Lower lobe of right lung (tissue), 2 donors: ENCODE measurements at regions not wholly inside any gene's neighbourhood (a gene's known extent, or its start where the extent isn't known, plus 50 kb on each side); places are given as distances from the start of the nearest gene placed in this dataset.
A peak's percentile ranks its signal among the peaks of the same experiment; 100 is the strongest.

Source experiments
- ATAC-seq, 2 donors: fragments of 200-7000 bp; cut with Tn5 transposase; one replicate each; pipeline ENCODE4 v1.9.1; 2020 to 2022; ENCODE audit warnings: mild to moderate bottlenecking in 2 of 2, moderate library complexity in 2 of 2
- DNase-seq: peaks from one replicate; pipeline ENCODE4 v3.0.0-alpha.2; 2020
- H3K27ac ChIP-seq: fragments of 200-600 bp; one replicate; pipeline ENCODE4 v1.8.0; 2022
- H3K27me3 ChIP-seq: fragments of 200-600 bp; one replicate; pipeline ENCODE4 v1.8.0; 2022; ENCODE audit warnings: low read depth
- H3K36me3 ChIP-seq: fragments of 200-600 bp; one replicate; pipeline ENCODE4 v1.8.0; 2022; ENCODE audit warnings: mild to moderate bottlenecking
- H3K4me1 ChIP-seq: fragments of 200-600 bp; one replicate; pipeline ENCODE4 v1.8.0; 2022
- H3K4me3 ChIP-seq: fragments of 200-600 bp; one replicate; pipeline ENCODE4 v1.8.0; 2022; ENCODE audit warnings: mild to moderate bottlenecking
- H3K9me3 ChIP-seq: fragments of 200-600 bp; one replicate; pipeline ENCODE4 v1.8.0; 2022
- CTCF ChIP-seq: fragments of 200-600 bp; IDR thresholded peaks from one replicate; pipeline ENCODE4 v1.8.0; 2022; ENCODE audit warnings: antibody characterized with exemption, mild to moderate bottlenecking
- intact Hi-C: fragments of 100-400 bp; cut with DNase I; formaldehyde crosslinking; loops from one replicate; pipeline ENCODE4 v1.11.0; 2022
- donor health status: DM: no; HTN: yes; CAD: no; lungs with severe emphysema.

GRCh38 chr6:109299265-109299607 is 83.0 kb downstream of the CD164 start:
- Histone ChIP-seq H3K4me1 (peaks cover 16% of the 10 kb centered on the region), H3K4me3 (no peak overlapping the region), H3K9me3 (no peaks in the 10 kb centered on the region), H3K27me3 (no peaks in the 10 kb centered on the region), H3K27ac (no peak overlapping the region), H3K36me3 (no peaks in the 10 kb centered on the region)
- no peak for ATAC-seq
- intact Hi-C loops = no loop called here
- DNase-seq = no peak
- TF ChIP-seq CTCF = no peak

- DNase-seq (no peak), ATAC-seq (no peak)
- Histone ChIP-seq H3K4me3 (no peak overlapping the region), H3K27me3 (no peaks in the 10 kb centered on the region), H3K36me3 (no peaks in the 10 kb centered on the region), H3K9me3 (no peaks in the 10 kb centered on the region), H3K4me1 (peaks cover 14% of the 10 kb centered on the region), H3K27ac (no peak overlapping the region)
- TF ChIP-seq CTCF = no peak
- intact Hi-C loops = no loop called here
Observed at GRCh38 chr6:109298605-109299264, 83.5 kb downstream of the CD164 start.

- no peaks in the 10 kb centered on the region for H3K36me3 ChIP-seq
- TF ChIP-seq CTCF = no peak
- no peak for DNase-seq
- H3K4me3 ChIP-seq = no peak overlapping the region
- intact Hi-C loops = no loop called here
- ATAC-seq = no peak
- H3K27ac ChIP-seq = no peak overlapping the region
- peaks cover 14% of the 10 kb centered on the region for H3K4me1 ChIP-seq
- no peaks in the 10 kb centered on the region for H3K9me3 ChIP-seq
- no peaks in the 10 kb centered on the region for H3K27me3 ChIP-seq
Observed at GRCh38 chr6:109297406-109298110, 84.7 kb downstream of the CD164 start.

- Histone ChIP-seq H3K4me3 (no peak overlapping the region), H3K9me3 (no peaks in the 10 kb centered on the region), H3K4me1 (peaks cover 14% of the 10 kb centered on the region), H3K36me3 (no peaks in the 10 kb centered on the region), H3K27me3 (no peaks in the 10 kb centered on the region), H3K27ac (no peak overlapping the region)
- ATAC-seq = no peak
- TF ChIP-seq CTCF = no peak
- intact Hi-C loops = no loop called here
- DNase-seq = no peak
Observed at GRCh38 chr6:109296971-109297372, 85.3 kb downstream of the CD164 start.

GRCh38 chr6:109296452-109296851 is 85.8 kb downstream of the CD164 start:
- no peak overlapping the region for H3K4me3 ChIP-seq
- no peak for DNase-seq
- no peak for TF ChIP-seq CTCF
- peak; percentile 66 to 81 for ATAC-seq
- H3K27me3 ChIP-seq = no peaks in the 10 kb centered on the region
- no peak overlapping the region for H3K27ac ChIP-seq
- intact Hi-C loops = no loop called here
- H3K36me3 ChIP-seq = no peaks in the 10 kb centered on the region
- H3K9me3 ChIP-seq = no peaks in the 10 kb centered on the region
- H3K4me1 ChIP-seq = peaks cover 14% of the 10 kb centered on the region
